NCI-H1436 (cell line): ENCODE measurements at regions not wholly inside any gene's neighbourhood (a gene's known extent, or its start where the extent isn't known, plus 50 kb on each side); places are given as distances from the start of the nearest gene placed in this dataset.
"Not testable (repeated sequence)": the region's sequence is repeated elsewhere in the genome, so short reads cannot be mapped to it uniquely, and the experiment has no call there.

ENCODE experiments used
- DNase-seq: peaks from one replicate; lab custom pipeline; 2025; lab: John Stamatoyannopoulos, UW

GRCh38 chrX:13955975-13956374 lies 73.7 kb downstream of the GEMIN8 start:
- no peak for DNase-seq

GRCh38 chrX:13955095-13955647 lies 74.5 kb downstream of the GEMIN8 start:
- no peak for DNase-seq

GRCh38 chrX:13952581-13952980 lies 77.1 kb downstream of the GEMIN8 start:
- no peak for DNase-seq

GRCh38 chrX:13946223-13946622 lies 83.5 kb downstream of the GEMIN8 start:
- DNase-seq: not testable (repeated sequence)

GRCh38 chrX:13945787-13946186 lies 83.9 kb downstream of the GEMIN8 start:
- DNase-seq: not testable (repeated sequence)

- no peak for DNase-seq
These were observed 89.0 kb downstream of the GEMIN8 start for GRCh38 chrX:13940671-13941070.

- no peak for DNase-seq
These were observed 89.7 kb downstream of the GEMIN8 start for GRCh38 chrX:13939741-13940597.

GRCh38 chrX:13938829-13939530 lies 90.7 kb downstream of the GEMIN8 start:
- DNase-seq: no peak

GRCh38 chrX:13938051-13938828 lies 91.5 kb downstream of the GEMIN8 start:
- DNase-seq: peak; percentile 15

GRCh38 chrX:13937370-13938050 lies 92.2 kb downstream of the GEMIN8 start:
- no peak for DNase-seq

- no peak for DNase-seq
These were observed 93.0 kb downstream of the GEMIN8 start for GRCh38 chrX:13936521-13937225.

- no peak for DNase-seq
These were observed 95.0 kb downstream of the GEMIN8 start for GRCh38 chrX:13934731-13935130.

- no peak for DNase-seq
These were observed 95.8 kb downstream of the GEMIN8 start for GRCh38 chrX:13933851-13934250.

- no peak for DNase-seq
These were observed 96.3 kb downstream of the GEMIN8 start for GRCh38 chrX:13933352-13933751.

- no peak for DNase-seq
These were observed 97.3 kb downstream of the GEMIN8 start for GRCh38 chrX:13932416-13932815.

GRCh38 chrX:13927175-13927574 lies 102.5 kb downstream of the GEMIN8 start:
- DNase-seq: no peak

GRCh38 chrX:13923845-13924244 lies 105.8 kb downstream of the GEMIN8 start:
- DNase-seq: no peak

- no peak for DNase-seq
These were observed 106.4 kb upstream of the GPM6B start for GRCh38 chrX:13923289-13923688.

GRCh38 chrX:13917507-13917906 lies 100.6 kb upstream of the GPM6B start:
- no peak for DNase-seq

GRCh38 chrX:13911586-13911985 lies 94.7 kb upstream of the GPM6B start:
- no peak for DNase-seq

- no peak for DNase-seq
These were observed 89.2 kb upstream of the GPM6B start for GRCh38 chrX:13906093-13906492.
